GM12878 (cell line): ENCODE measurements at regions not wholly inside any gene's neighbourhood (a gene's known extent, or its start where the extent isn't known, plus 50 kb on each side); places are given as distances from the start of the nearest gene placed in this dataset.

Source experiments
- ATAC-seq: fragments of 200-7000 bp; cut with Tn5 transposase; 3 replicates; pipeline ENCODE4 v1.9.1; 2020; ENCODE audit warnings: mild to moderate bottlenecking, moderate library complexity
- BruUV-seq: library from RNA; stranded (reverse); fragments of 400-500 nt; replicated peaks from 2 replicates; lab custom pipeline; 2021; lab: Mats Ljungman, UMichigan
- CTCF ChIA-PET: fragments of 300-600 bp; sonication (Branson Sonifier 250); formaldehyde crosslinking; extraction: SDS; loops from one replicate; lab custom pipeline; 2021; ENCODE audit warnings: inconsistent platforms; lab: Yijun Ruan, JAX
- POLR2A ChIA-PET: fragments of 350-600 bp; formaldehyde crosslinking; extraction: SDS; loops from one replicate; lab custom pipeline; 2021; ENCODE audit warnings: inconsistent platforms; lab: Charles Lee
- RAD21 ChIA-PET: fragments of 300-600 bp; sonication (Branson Sonifier 250); formaldehyde crosslinking; loops from one replicate; lab custom pipeline; 2023; ENCODE audit warnings: antibody characterized with exemption; ENCODE audit not compliant: unreplicated experiment; lab: Charles Lee
- SMC1A ChIA-PET: fragments of 300-600 bp; sonication (Branson Sonifier 250); formaldehyde crosslinking; loops from one replicate; lab custom pipeline; 2023; ENCODE audit not compliant: unreplicated experiment, uncharacterized antibody; lab: Charles Lee
- DNase-seq: peaks from one replicate; pipeline ENCODE4 v3.0.0-alpha.2; 2011; ENCODE audit warnings: low read depth, low spot score
- FAIRE-seq: peaks from 3 replicates; lab custom pipeline; 2011; peaks lifted over from hg19 to GRCh38; lab: Jason Lieb, UNC
- H2AFZ ChIP-seq: 2 replicates; pipeline ENCODE4 v1.6.0; 2011; ENCODE audit warnings: low read depth, low read length, control low read depth; ENCODE audit not compliant: control insufficient read depth
- H3K27ac ChIP-seq: 2 replicates; pipeline ENCODE4 v1.5.1; 2011; ENCODE audit warnings: control low read depth; ENCODE audit not compliant: control insufficient read depth, insufficient read depth
- H3K27me3 ChIP-seq, 2 experiments: replicated peaks in 1 of 2; 2 replicates each; pipeline versions ENCODE4 v1.6.0 to v1.6.1; 2011; ENCODE audit warnings: low read length in 1 of 2; ENCODE audit not compliant: control insufficient read depth in 2 of 2, insufficient read depth in 2 of 2
- H3K36me3 ChIP-seq, 2 experiments: 2 replicates each; pipeline ENCODE4 v1.5.1; 2011; ENCODE audit warnings: low read length in 1 of 2; ENCODE audit not compliant: control insufficient read depth in 2 of 2, insufficient read depth in 2 of 2
- H3K4me1 ChIP-seq: 2 replicates; pipeline ENCODE4 v1.6.1; 2011; ENCODE audit warnings: mild to moderate bottlenecking, low read length, moderate library complexity, mixed read lengths; ENCODE audit not compliant: control insufficient read depth, insufficient read depth
- H3K4me2 ChIP-seq: 2 replicates; pipeline ENCODE4 v1.6.0; 2011; ENCODE audit warnings: control low read depth; ENCODE audit not compliant: control insufficient read depth, insufficient read depth
- H3K4me3 ChIP-seq: fragments of 200-600 bp; sonication (generic); 2 replicates; pipeline ENCODE4 v1.5.1; 2016
- H3K79me2 ChIP-seq: 2 replicates; pipeline ENCODE4 v1.6.0; 2011; ENCODE audit warnings: low read length; ENCODE audit not compliant: control insufficient read depth, insufficient read depth
- H3K9ac ChIP-seq: 2 replicates; pipeline ENCODE4 v1.8.0; 2011; ENCODE audit warnings: low read length, control low read depth, mixed read lengths; ENCODE audit not compliant: control insufficient read depth, insufficient read depth
- H3K9me3 ChIP-seq: replicated peaks from 3 replicates; pipeline ENCODE4 v1.5.1; 2011; ENCODE audit warnings: mild to moderate bottlenecking, low read length; ENCODE audit not compliant: control insufficient read depth, insufficient read depth
- H4K20me1 ChIP-seq: 2 replicates; pipeline ENCODE4 v1.6.0; 2011; ENCODE audit not compliant: control insufficient read depth, insufficient read depth
- CEBPZ ChIP-seq: fragments of 150-350 bp; IDR thresholded peaks from 2 replicates; pipeline ENCODE4 v1.6.1; 2016; ENCODE audit warnings: low read depth, low read length
- PRDM15 ChIP-seq: fragments of 450-650 bp; formaldehyde crosslinking; IDR thresholded peaks from 2 replicates; pipeline ENCODE4 v1.4.0; 2020; ENCODE audit warnings: mild to moderate bottlenecking, moderate library complexity
- SKIL ChIP-seq: fragments of 450-650 bp; IDR thresholded peaks from 2 replicates; pipeline ENCODE4 v1.6.1; 2017; ENCODE audit warnings: mild to moderate bottlenecking, low read depth, inconsistent platforms; ENCODE audit not compliant: poor library complexity, severe bottlenecking
- TAF1 ChIP-seq: IDR thresholded peaks from 2 replicates; pipeline ENCODE4 v1.6.1; 2011; ENCODE audit warnings: mild to moderate bottlenecking, low read depth, low read length, borderline replicate concordance
- WGBS: methylation state at CpG from one replicate; pipeline ENCODE4 v1.1.6; 2016; ENCODE audit warnings: low lambda C conversion rate; ENCODE audit not compliant: insufficient replicate concordance, insufficient coverage; ENCODE audit errors: missing lambda C conversion rate; 5-methylcytosine and 5-hydroxymethylcytosine counted together
- in situ Hi-C: fragments of 300-500 bp; cut with MboI; formaldehyde crosslinking; loops from 9 replicates; pipeline ENCODE4 v1.14.3; 2018; ENCODE audit warnings: mixed read lengths
- intact Hi-C: fragments of 100-400 bp; cut with micrococcal nuclease; formaldehyde crosslinking; loops from one replicate; pipeline ENCODE4 v1.14.2; 2022; ENCODE audit not compliant: unreplicated experiment

GRCh38 chr11:41980741-41981140 is 521.3 kb upstream of the LRRC4C start (continued):
- TF ChIP-seq CEBPZ (no peak), SKIL (no peak), TAF1 (no peak)
- TF ChIP-seq, all 136 proteins: peak for 0

GRCh38 chr11:41982276-41982675 is 522.8 kb upstream of the LRRC4C start:
- FAIRE-seq (no peak), ATAC-seq (no peak), DNase-seq (no peak)
- H3K27ac ChIP-seq, result no peak overlapping the region
- no peak overlapping the region for H3K4me2 ChIP-seq
- 4% methylated on average over 3 of the region's 3 CpGs for WGBS
- H4K20me1 ChIP-seq, result no peaks in the 10 kb centered on the region
- H3K4me1 ChIP-seq, result no peaks in the 10 kb centered on the region
- no peaks in the 10 kb centered on the region for H3K79me2 ChIP-seq
- ChIA-PET CTCF (no interaction called here), POLR2A (no interaction called here), RAD21 (no interaction called here), SMC1A (no interaction called here)
- no peaks in the 10 kb centered on the region for H3K27me3 ChIP-seq
- H3K9me3 ChIP-seq, result no peaks in the 10 kb centered on the region
- no peak overlapping the region for H3K4me3 ChIP-seq
- in situ Hi-C loops (no loop called here), intact Hi-C loops (no loop called here)
- no peak overlapping the region for H2AFZ ChIP-seq
- no peak for TF ChIP-seq PRDM15 (CRISPR knock-in tag)
- no peak overlapping the region for H3K9ac ChIP-seq
- no peaks in the 10 kb centered on the region for H3K36me3 ChIP-seq
- no TSS peak for BruUV-seq
